A673 (cell line): ENCODE measurements at regions not wholly inside any gene's neighbourhood (a gene's known extent, or its start where the extent isn't known, plus 50 kb on each side); places are given as distances from the start of the nearest gene placed in this dataset.

Experiments
- BruUV-seq: library from RNA; stranded (reverse); fragments of 400-500 nt; replicated peaks from 2 replicates; lab custom pipeline; 2021; lab: Mats Ljungman, UMichigan
- CTCF ChIA-PET: fragments of 300-600 bp; sonication (Branson Sonifier 250); formaldehyde crosslinking; loops from one replicate; lab custom pipeline; 2022; ENCODE audit warnings: antibody characterized with exemption; lab: Charles Lee
- POLR2A ChIA-PET: fragments of 300-600 bp; sonication (Branson Sonifier 250); formaldehyde crosslinking; loops from one replicate; lab custom pipeline; 2022; ENCODE audit warnings: antibody characterized with exemption; ENCODE audit not compliant: low non-redundant PET; lab: Charles Lee
- DNase-seq: peaks from one replicate; pipeline ENCODE4 v3.0.0-alpha.2; 2015; ENCODE audit warnings: low spot score
- H3K27ac ChIP-seq: fragments of 200-600 bp; sonication (generic); 2 replicates; pipeline ENCODE4 v1.5.1; 2016; ENCODE audit warnings: mixed run types, low read depth, mild to moderate bottlenecking, mixed read lengths, antibody characterized with exemption, low read length; ENCODE audit not compliant: poor library complexity, severe bottlenecking
- H3K27me3 ChIP-seq: fragments of 200-600 bp; sonication (generic); replicated peaks from 2 replicates; pipeline ENCODE4 v1.6.1; 2017; ENCODE audit warnings: mixed run types, low read depth, mild to moderate bottlenecking, mixed read lengths, antibody characterized with exemption, low read length; ENCODE audit not compliant: insufficient read depth, poor library complexity
- H3K36me3 ChIP-seq: fragments of 200-600 bp; sonication (generic); 2 replicates; pipeline ENCODE4 v1.6.1; 2016; ENCODE audit warnings: mixed run types, mild to moderate bottlenecking, mixed read lengths, antibody characterized with exemption, low read length; ENCODE audit not compliant: insufficient read depth, poor library complexity, severe bottlenecking
- H3K4me1 ChIP-seq: fragments of 200-600 bp; sonication (generic); 2 replicates; pipeline ENCODE4 v1.6.1; 2017; ENCODE audit warnings: mixed run types, mild to moderate bottlenecking, mixed read lengths, antibody characterized with exemption, low read length; ENCODE audit not compliant: insufficient read depth, poor library complexity, severe bottlenecking
- H3K4me3 ChIP-seq: fragments of 200-600 bp; sonication (generic); 2 replicates; pipeline ENCODE4 v1.5.1; 2016; ENCODE audit warnings: low read depth, mixed run types, mild to moderate bottlenecking, mixed read lengths, low read length; ENCODE audit not compliant: poor library complexity, severe bottlenecking
- H3K9me3 ChIP-seq: fragments of 200-600 bp; sonication (generic); 2 replicates; pipeline ENCODE4 v1.6.1; 2016; ENCODE audit warnings: mixed run types, low read depth, mild to moderate bottlenecking, mixed read lengths, antibody characterized with exemption, low read length; ENCODE audit not compliant: poor library complexity, severe bottlenecking
- EZH2 ChIP-seq: fragments of 200-600 bp; sonication (generic); IDR thresholded peaks from 2 replicates; pipeline ENCODE4 v1.6.1; 2017; ENCODE audit warnings: borderline replicate concordance, low read depth, mild to moderate bottlenecking, mixed read lengths, antibody characterized with exemption, low read length; ENCODE audit not compliant: poor library complexity, severe bottlenecking
- intact Hi-C: fragments of 100-400 bp; cut with micrococcal nuclease; formaldehyde crosslinking; loops from one replicate; pipeline ENCODE4 v1.10.0; 2022; ENCODE audit not compliant: unreplicated experiment
- TF ChIP-seq, protein P1 (sequence below): fragments of 300-800, 200-600 bp; sonication (generic); conservative IDR thresholded peaks from 2 replicates; pipeline ENCODE4 v1.5.1; 2017; ENCODE audit warnings: low read depth, mild to moderate bottlenecking, antibody characterized with exemption, low read length, moderate library complexity, mixed read lengths

DNA sequence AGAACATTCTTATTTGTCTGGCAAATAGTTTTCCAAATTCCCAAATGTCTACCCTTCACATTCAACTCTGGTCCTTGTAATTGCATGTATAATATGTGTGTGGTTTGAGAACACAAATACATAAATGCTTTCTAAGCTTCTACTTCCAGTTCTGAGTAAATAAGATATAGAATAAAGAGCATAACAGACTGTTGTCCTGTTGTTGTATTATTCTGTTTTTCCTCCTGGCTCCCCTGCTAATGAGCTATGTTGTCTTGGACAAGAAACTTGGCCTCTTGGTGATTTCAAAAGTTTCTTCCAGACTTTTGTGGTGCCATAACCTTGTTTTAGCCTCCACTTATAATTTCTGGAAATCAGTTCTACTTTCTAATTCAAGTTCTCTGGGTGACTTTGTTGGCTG lies 75.3 kb upstream of the USP38 start:
- Histone ChIP-seq H3K4me3 (no peak overlapping the region), H3K4me1 (no peaks in the 10 kb centered on the region), H3K36me3 (no peaks in the 10 kb centered on the region), H3K9me3 (no peaks in the 10 kb centered on the region), H3K27me3 (no peaks in the 10 kb centered on the region), H3K27ac (no peak overlapping the region)
- TF ChIP-seq, protein P1, sequence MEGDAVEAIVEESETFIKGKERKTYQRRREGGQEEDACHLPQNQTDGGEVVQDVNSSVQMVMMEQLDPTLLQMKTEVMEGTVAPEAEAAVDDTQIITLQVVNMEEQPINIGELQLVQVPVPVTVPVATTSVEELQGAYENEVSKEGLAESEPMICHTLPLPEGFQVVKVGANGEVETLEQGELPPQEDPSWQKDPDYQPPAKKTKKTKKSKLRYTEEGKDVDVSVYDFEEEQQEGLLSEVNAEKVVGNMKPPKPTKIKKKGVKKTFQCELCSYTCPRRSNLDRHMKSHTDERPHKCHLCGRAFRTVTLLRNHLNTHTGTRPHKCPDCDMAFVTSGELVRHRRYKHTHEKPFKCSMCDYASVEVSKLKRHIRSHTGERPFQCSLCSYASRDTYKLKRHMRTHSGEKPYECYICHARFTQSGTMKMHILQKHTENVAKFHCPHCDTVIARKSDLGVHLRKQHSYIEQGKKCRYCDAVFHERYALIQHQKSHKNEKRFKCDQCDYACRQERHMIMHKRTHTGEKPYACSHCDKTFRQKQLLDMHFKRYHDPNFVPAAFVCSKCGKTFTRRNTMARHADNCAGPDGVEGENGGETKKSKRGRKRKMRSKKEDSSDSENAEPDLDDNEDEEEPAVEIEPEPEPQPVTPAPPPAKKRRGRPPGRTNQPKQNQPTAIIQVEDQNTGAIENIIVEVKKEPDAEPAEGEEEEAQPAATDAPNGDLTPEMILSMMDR = no peak
- TF ChIP-seq EZH2 = no peak
- DNase-seq = no peak
- intact Hi-C loops = no loop called here
- ChIA-PET CTCF (no interaction called here), POLR2A (no interaction called here)
- no TSS peak for BruUV-seq

DNA sequence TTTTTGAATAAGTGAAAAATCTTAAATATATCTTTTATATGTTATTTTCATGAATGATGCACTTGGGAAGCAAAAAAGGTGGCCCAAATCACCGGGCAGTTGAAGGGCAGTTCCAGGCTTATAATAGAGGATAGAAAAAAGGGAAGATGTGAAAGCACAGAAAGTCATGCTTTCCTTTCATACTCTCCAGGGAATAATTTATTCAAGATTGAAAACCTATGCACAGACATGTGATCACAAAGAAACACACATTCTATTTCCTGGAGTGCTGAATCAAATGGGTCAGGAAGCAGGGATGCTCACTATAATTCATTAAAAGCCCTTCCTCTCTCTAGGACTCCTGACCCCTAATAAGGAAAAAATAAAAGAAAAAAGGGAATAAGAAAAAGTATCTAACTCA lies 66.1 kb upstream of the USP38 start:
- no peaks in the 10 kb centered on the region for H3K4me1 ChIP-seq
- CTCF ChIA-PET = no interaction called here

DNA sequence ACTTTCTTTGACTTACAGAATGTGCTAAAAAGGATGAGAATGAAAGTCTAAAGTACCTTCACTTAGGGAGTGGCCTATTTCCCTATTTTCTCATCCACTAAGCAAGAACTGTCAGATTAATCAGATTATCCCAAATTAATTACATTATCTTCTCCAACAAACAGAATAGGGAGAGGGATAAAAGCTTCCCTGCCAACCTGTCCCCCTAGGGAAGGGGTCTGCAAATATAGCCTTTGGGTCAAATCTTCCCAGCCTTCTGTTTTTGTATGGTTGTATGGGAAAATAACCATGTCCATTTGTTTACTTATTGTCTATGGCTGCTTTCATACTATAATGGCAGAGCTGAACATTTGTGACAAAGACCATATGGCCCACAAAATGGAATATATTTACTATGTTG lies 57.1 kb upstream of the USP38 start:
- no peak for TF ChIP-seq EZH2
- TF ChIP-seq, protein P1 = no peak
- no peaks in the 10 kb centered on the region for H3K4me1 ChIP-seq
- BruUV-seq = no TSS peak
- intact Hi-C loops = no loop called here
- DNase-seq = no peak
- H3K27me3 ChIP-seq = no peaks in the 10 kb centered on the region
- H3K9me3 ChIP-seq = no peaks in the 10 kb centered on the region
- no peaks in the 10 kb centered on the region for H3K36me3 ChIP-seq
- no peak overlapping the region for H3K27ac ChIP-seq
- POLR2A ChIA-PET = no interaction called here
- H3K4me3 ChIP-seq = no peak overlapping the region
- CTCF ChIA-PET = no interaction called here

More for the DNA sequence above, 66.1 kb upstream of the USP38 start:
- POLR2A ChIA-PET = no interaction called here
- no peak for DNase-seq
- TF ChIP-seq, protein P1 = no peak
- TF ChIP-seq EZH2 = no peak
- intact Hi-C loops = no loop called here
- BruUV-seq = no TSS peak
- Histone ChIP-seq H3K4me3 (no peak overlapping the region), H3K36me3 (no peaks in the 10 kb centered on the region), H3K27ac (no peak overlapping the region), H3K9me3 (no peaks in the 10 kb centered on the region), H3K27me3 (no peaks in the 10 kb centered on the region)

DNA sequence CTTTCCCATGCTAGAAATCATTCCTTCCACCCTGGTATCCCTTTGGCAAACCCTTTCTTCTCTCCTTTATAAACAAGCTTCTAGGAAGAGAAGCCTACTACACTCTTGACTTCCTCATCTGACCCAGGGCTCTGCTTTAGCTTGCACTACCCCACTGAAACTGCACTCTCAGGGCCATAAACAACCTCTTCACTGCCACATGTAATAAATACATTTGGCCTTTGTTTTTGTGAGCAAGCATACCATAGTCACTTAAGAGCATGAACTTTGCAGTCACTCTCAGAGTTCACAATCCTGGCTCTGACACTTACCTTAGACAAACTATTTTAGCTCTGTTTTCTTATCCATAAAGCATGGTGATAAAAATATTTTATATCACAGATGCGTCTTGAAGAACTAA lies 50.7 kb upstream of the USP38 start:
- Histone ChIP-seq H3K36me3 (no peaks in the 10 kb centered on the region), H3K27me3 (peaks cover 11% of the 10 kb centered on the region), H3K4me3 (no peak overlapping the region), H3K4me1 (no peaks in the 10 kb centered on the region), H3K27ac (no peak overlapping the region), H3K9me3 (no peaks in the 10 kb centered on the region)
- DNase-seq = no peak
- intact Hi-C loops = no loop called here
- no TSS peak for BruUV-seq
- TF ChIP-seq EZH2 = no peak
- TF ChIP-seq, protein P1 = no peak
- ChIA-PET CTCF (no interaction called here), POLR2A (no interaction called here)
